ENCODE measurements at regions not wholly inside any gene's neighbourhood (a gene's known extent, or its start where the extent isn't known, plus 50 kb on each side); places are given as distances from the start of the nearest gene placed in this dataset.
A peak's percentile ranks its signal among the peaks of the same experiment; 100 is the strongest.

DNA sequence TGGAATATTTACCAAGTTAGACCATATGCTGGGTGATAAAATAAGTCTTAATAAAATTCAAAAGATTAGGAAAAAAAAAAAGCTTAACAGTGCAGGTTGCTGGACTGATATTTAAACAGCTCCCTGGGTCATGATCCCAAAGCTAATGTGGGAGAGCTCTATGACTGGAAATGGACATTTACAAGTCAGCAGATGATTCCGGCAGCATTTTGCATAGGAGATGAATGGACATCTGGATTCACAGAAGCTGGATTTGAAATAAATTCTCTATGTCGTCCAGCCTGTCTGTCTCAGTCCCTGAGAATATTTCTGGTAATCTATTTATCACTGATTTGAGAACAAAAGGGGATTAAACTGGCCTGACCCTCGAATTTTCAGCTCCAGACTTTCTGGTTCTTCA lies 52.3 kb upstream of the KLHL25 start:
- H3K27ac ChIP-seq (ENCODE audit: low read depth, low read length) = no peak overlapping the region

DNA sequence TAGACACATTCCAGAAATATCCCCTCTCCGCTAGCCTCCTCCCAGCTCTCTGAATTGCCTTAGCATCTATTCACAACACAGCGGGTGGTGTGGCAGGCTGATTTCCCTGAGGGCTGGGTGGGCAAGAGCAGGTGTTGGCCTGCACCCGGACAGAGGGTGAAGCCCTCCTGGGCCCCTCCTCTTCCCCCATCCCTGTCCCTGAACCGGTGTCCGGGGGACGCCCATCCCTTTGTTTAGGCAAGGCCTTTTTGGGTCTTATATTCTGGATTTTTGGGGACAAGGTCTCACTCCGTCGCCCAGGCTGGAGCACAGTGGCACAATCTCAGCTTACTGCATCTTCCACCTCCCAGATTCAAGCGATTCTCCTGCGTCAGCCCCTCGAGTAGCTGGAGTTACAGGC lies 55.2 kb upstream of the KLHL25 start:
- Histone ChIP-seq H3K9me3 (ENCODE audit: control insufficient read depth in 5 of 5, low read length in 5 of 5) (no peaks in the 10 kb centered on the region), H3K36me3 (ENCODE audit: control insufficient read depth in 5 of 5, insufficient read depth in 5 of 5, low read length in 5 of 5) (no peaks in the 10 kb centered on the region), H3K4me1 (ENCODE audit: control insufficient read depth in 5 of 5, insufficient read depth in 5 of 5, low read length in 5 of 5) (no peaks in the 10 kb centered on the region), H3K4me3 (ENCODE audit: low read depth in 1 of 5, low read length in 5 of 5) (no peak overlapping the region), H3K9ac (ENCODE audit: low read length in 5 of 5) (no peak overlapping the region), H3K27ac (ENCODE audit: low read depth, low read length) (no peak overlapping the region), H3K27me3 (ENCODE audit: control insufficient read depth in 5 of 5, insufficient read depth in 4 of 5, low read length in 5 of 5) (no peaks in the 10 kb centered on the region)

More for the DNA sequence above, 52.3 kb upstream of the KLHL25 start:
- H3K4me1 ChIP-seq (ENCODE audit: control insufficient read depth in 5 of 5, insufficient read depth in 5 of 5, low read length in 5 of 5) = no peaks in the 10 kb centered on the region
- no peak overlapping the region for H3K4me3 ChIP-seq (ENCODE audit: low read depth in 1 of 5, low read length in 5 of 5)
- no peaks in the 10 kb centered on the region for H3K36me3 ChIP-seq (ENCODE audit: control insufficient read depth in 5 of 5, insufficient read depth in 5 of 5, low read length in 5 of 5)
- peaks cover 0 to 5% (median 0%) of the 10 kb centered on the region in 5 donors for H3K27me3 ChIP-seq (ENCODE audit: control insufficient read depth in 5 of 5, insufficient read depth in 4 of 5, low read length in 5 of 5)
- no peak overlapping the region for H3K9ac ChIP-seq (ENCODE audit: low read length in 5 of 5)
- no peaks in the 10 kb centered on the region for H3K9me3 ChIP-seq (ENCODE audit: control insufficient read depth in 5 of 5, low read length in 5 of 5)

DNA sequence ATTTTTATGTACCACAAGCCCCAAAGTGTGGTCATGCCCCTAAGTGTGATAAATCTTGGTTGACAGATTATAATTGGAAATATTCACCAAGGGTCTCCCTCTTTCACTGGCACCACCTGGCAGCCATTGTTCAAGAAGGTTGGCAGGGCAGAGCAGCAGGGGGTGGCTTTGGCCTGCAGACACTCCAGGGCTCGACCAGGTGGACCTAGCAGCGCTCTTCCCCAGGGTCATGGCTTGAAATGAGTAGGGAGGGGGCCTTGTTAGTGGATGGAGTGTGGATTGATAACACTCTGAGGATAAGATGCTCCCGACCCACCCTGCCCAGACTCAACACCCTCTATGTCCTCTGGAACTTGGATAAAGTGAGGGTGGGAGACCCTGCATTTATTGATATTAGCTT lies 58.2 kb upstream of the KLHL25 start:
- H3K9ac ChIP-seq (ENCODE audit: low read length in 5 of 5) = no peak overlapping the region
- H3K4me1 ChIP-seq (ENCODE audit: control insufficient read depth in 5 of 5, insufficient read depth in 5 of 5, low read length in 5 of 5) = no peaks in the 10 kb centered on the region

DNA sequence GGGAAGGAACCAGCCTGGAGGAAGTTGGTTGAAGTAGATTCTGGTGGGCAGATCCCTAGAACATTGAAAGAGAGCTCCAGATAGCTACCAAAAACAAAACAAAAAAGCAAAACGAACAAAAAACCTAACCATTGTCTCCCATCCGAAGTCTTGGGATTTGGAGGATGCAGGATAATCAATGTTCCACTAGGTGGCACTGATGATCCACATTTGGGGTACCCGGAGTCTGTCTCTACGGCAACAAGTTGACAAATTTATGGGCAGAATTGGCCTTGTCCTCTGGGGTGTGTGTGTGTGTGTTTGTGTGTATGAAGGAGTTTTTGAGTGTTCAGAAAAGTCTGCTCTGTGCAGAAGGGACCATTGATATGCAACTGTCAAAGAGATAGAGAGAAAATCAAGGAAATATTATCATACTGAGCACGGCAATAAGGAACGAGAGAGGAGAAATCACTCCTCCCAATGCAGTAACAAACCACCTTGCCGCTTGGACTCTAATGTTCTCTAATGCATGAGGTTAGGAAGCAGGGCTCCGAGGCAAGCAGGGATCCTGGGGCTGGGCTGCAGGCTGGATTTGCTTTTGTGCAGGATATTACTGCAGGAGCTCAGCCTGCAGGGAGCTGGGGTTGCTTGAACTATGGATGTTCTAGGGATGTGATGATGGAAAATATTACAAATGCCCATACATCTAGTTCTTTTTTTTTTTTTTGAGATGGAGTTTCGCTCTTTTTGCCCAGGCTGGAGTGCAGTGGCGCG lies 59.8 kb upstream of the KLHL25 start:
- H3K27ac ChIP-seq (ENCODE audit: low read depth, low read length) = no peak overlapping the region
- no peaks in the 10 kb centered on the region for H3K9me3 ChIP-seq (ENCODE audit: control insufficient read depth in 5 of 5, low read length in 5 of 5)
- H3K27me3 ChIP-seq (ENCODE audit: control insufficient read depth in 5 of 5, insufficient read depth in 4 of 5, low read length in 5 of 5) = peaks cover 0 to 8% (median 6%) of the 10 kb centered on the region in 5 donors
- peaks cover 0 to 4% (median 0%) of the 10 kb centered on the region in 5 donors for H3K4me1 ChIP-seq (ENCODE audit: control insufficient read depth in 5 of 5, insufficient read depth in 5 of 5, low read length in 5 of 5)
- no peak overlapping the region for H3K4me3 ChIP-seq (ENCODE audit: low read depth in 1 of 5, low read length in 5 of 5)
- H3K9ac ChIP-seq (ENCODE audit: low read length in 5 of 5) = no peak overlapping the region
- H3K36me3 ChIP-seq (ENCODE audit: control insufficient read depth in 5 of 5, insufficient read depth in 5 of 5, low read length in 5 of 5) = no peaks in the 10 kb centered on the region

More for the DNA sequence above, 58.2 kb upstream of the KLHL25 start:
- H3K4me3 ChIP-seq (ENCODE audit: low read depth in 1 of 5, low read length in 5 of 5) = no peak overlapping the region
- no peaks in the 10 kb centered on the region for H3K9me3 ChIP-seq (ENCODE audit: control insufficient read depth in 5 of 5, low read length in 5 of 5)
- H3K36me3 ChIP-seq (ENCODE audit: control insufficient read depth in 5 of 5, insufficient read depth in 5 of 5, low read length in 5 of 5) = no peaks in the 10 kb centered on the region
- no peak overlapping the region for H3K27ac ChIP-seq (ENCODE audit: low read depth, low read length)
- peaks cover 0 to 3% (median 0%) of the 10 kb centered on the region in 5 donors for H3K27me3 ChIP-seq (ENCODE audit: control insufficient read depth in 5 of 5, insufficient read depth in 4 of 5, low read length in 5 of 5)

DNA sequence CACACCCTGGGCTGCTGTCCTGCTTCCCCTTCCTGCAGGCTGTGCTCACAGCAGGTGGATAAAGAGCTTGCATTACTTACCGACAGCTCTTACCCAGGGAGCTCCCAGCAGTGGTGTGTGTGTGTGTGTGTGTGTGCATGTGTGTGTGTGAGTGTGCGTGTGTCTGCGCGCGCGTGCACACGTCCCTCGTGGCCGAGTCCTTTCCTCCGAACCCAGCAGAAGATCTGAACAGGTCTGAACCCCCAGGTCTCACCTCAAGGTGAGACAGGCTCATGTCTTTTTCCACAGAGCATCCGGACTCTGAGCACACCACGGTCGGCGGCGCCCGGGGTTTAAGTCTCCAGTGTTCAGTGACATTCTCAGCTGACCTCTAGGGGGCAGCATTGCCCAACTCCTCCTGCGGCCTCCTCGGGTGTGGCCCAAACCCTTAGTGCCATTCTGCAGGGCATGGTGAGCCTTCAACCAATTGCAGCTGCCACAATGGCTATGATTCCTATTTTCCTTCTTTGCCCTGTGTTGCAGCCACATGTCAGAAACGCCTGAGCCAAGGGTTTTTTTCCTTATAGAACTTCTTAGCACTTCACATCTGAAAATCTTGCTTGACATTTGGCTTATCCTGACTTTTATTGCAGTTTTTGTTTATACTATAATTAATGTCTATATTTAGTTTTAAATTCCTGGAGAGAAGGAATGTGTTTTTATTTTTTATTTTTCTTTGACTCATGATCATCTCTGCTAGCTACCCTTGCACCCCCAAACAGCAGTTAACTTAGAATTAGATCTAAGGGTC lies 64.1 kb upstream of the KLHL25 start:
- Histone ChIP-seq H3K4me1 (ENCODE audit: control insufficient read depth in 5 of 5, insufficient read depth in 5 of 5, low read length in 5 of 5) (peaks cover 0 to 4% (median 0%) of the 10 kb centered on the region in 5 donors), H3K9me3 (ENCODE audit: control insufficient read depth in 5 of 5, low read length in 5 of 5) (no peaks in the 10 kb centered on the region), H3K9ac (ENCODE audit: low read length in 5 of 5) (no peak overlapping the region), H3K4me3 (ENCODE audit: low read depth in 1 of 5, low read length in 5 of 5) (peak overlapping the region in 1 of 5 donors; percentile 7), H3K27me3 (ENCODE audit: control insufficient read depth in 5 of 5, insufficient read depth in 4 of 5, low read length in 5 of 5) (peaks cover 0 to 10% (median 8%) of the 10 kb centered on the region in 5 donors), H3K27ac (ENCODE audit: low read depth, low read length) (no peak overlapping the region), H3K36me3 (ENCODE audit: control insufficient read depth in 5 of 5, insufficient read depth in 5 of 5, low read length in 5 of 5) (no peaks in the 10 kb centered on the region)

DNA sequence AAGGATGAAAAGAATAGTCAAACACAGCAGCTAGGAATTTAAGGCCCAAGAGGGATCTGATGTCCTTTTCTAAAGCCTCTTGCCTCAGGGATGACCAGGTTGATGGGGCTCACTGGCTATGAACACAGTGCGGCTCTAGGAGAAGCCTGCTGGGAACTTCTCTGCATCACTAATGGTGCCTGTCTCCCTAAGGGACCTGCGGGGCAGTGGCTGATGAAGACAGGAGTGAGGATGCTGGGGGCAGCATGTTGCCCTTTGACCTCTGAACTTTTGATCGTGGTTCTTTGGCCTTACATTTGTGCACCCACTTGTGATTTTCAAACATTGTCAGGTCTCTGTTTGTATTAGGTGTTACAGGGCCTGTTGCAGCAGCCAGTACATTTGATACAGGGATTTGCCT lies 64.9 kb upstream of the KLHL25 start:
- H3K27me3 ChIP-seq (ENCODE audit: control insufficient read depth in 5 of 5, insufficient read depth in 4 of 5, low read length in 5 of 5) = peaks cover 0 to 10% (median 8%) of the 10 kb centered on the region in 5 donors
- H3K9ac ChIP-seq (ENCODE audit: low read length in 5 of 5) = no peak overlapping the region
- no peak overlapping the region for H3K4me3 ChIP-seq (ENCODE audit: low read depth in 1 of 5, low read length in 5 of 5)
- H3K36me3 ChIP-seq (ENCODE audit: control insufficient read depth in 5 of 5, insufficient read depth in 5 of 5, low read length in 5 of 5) = no peaks in the 10 kb centered on the region
- no peaks in the 10 kb centered on the region for H3K9me3 ChIP-seq (ENCODE audit: control insufficient read depth in 5 of 5, low read length in 5 of 5)
- H3K27ac ChIP-seq (ENCODE audit: low read depth, low read length) = no peak overlapping the region
- H3K4me1 ChIP-seq (ENCODE audit: control insufficient read depth in 5 of 5, insufficient read depth in 5 of 5, low read length in 5 of 5) = peaks cover 0 to 4% (median 0%) of the 10 kb centered on the region in 5 donors

DNA sequence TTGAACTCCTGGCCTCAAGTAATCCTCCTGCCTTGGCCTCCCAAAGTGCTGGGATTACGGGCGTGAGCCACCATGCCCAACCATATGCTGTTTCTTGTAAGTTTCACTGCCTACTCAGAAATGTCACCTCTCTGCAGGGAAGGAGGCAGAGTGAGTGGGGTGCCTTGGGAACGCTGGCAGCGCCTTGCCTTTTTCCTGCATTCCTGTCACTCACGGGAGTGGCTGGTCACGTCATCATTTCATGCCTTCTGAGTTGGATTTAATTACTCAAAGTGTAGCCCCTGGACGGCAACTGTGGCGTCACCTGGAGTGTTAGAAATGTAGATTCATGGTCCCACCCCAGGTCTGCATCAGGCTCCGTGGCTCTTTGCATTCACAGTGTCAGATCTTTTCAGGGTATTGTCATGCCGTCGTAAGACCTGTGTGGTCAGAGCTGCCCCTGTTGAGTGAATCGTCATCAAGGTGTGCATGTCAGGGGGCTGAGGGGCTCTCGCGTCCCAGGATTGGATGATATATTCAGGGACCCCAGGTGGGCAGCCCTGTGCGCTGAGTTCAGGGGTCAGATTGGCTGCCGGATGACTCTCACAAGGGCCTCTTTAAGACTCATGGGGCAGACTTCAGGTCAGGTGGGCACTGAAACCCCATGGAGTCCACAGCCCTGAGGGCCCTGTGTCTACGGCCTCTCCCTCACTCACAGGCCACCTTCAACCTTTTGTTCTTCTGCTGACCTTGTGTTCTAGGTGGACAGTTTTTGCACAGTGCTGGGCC lies 65.9 kb upstream of the KLHL25 start:
- Histone ChIP-seq H3K4me3 (ENCODE audit: low read depth in 1 of 5, low read length in 5 of 5) (no peak overlapping the region), H3K27me3 (ENCODE audit: control insufficient read depth in 5 of 5, insufficient read depth in 4 of 5, low read length in 5 of 5) (peaks cover 0 to 10% (median 8%) of the 10 kb centered on the region in 5 donors), H3K9ac (ENCODE audit: low read length in 5 of 5) (no peak overlapping the region), H3K36me3 (ENCODE audit: control insufficient read depth in 5 of 5, insufficient read depth in 5 of 5, low read length in 5 of 5) (no peaks in the 10 kb centered on the region), H3K4me1 (ENCODE audit: control insufficient read depth in 5 of 5, insufficient read depth in 5 of 5, low read length in 5 of 5) (peaks cover 0 to 4% (median 0%) of the 10 kb centered on the region in 5 donors), H3K27ac (ENCODE audit: low read depth, low read length) (no peak overlapping the region), H3K9me3 (ENCODE audit: control insufficient read depth in 5 of 5, low read length in 5 of 5) (no peaks in the 10 kb centered on the region)

DNA sequence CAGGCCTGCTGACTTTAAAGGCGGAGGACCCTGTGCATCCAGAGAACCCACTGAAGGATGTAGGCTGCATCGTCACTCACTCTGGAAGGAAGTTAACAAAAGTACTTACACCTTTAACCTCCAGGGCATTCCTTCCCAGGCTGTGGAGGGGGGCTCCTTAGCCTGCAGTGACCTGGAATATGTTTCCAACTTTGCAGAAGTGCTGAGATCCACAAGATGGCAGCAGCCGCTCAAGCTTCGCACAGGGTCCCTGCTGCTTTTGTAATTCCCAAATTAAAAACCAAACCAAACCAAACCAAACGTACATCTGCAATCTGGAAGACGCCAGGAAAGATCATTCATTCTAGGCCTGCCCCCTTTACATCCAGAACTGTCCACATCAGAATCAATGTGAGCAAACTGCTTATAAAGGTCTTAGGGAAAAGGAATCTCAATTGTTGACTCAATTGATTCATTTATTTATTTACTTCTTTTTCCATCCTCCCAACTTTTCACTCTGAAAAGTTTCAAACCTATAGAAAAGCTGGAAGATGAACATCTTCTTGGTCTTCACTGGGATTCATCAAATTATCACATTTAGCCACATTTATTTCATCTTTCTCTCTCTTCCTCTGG lies 70.5 kb upstream of the KLHL25 start:
- no peaks in the 10 kb centered on the region for H3K4me1 ChIP-seq (ENCODE audit: control insufficient read depth in 5 of 5, insufficient read depth in 5 of 5, low read length in 5 of 5)
- no peak overlapping the region for H3K9ac ChIP-seq (ENCODE audit: low read length in 5 of 5)
- no peak overlapping the region for H3K27ac ChIP-seq (ENCODE audit: low read depth, low read length)
- H3K4me3 ChIP-seq (ENCODE audit: low read depth in 1 of 5, low read length in 5 of 5) = no peak overlapping the region
- H3K9me3 ChIP-seq (ENCODE audit: control insufficient read depth in 5 of 5, low read length in 5 of 5) = no peaks in the 10 kb centered on the region
- H3K27me3 ChIP-seq (ENCODE audit: control insufficient read depth in 5 of 5, insufficient read depth in 4 of 5, low read length in 5 of 5) = peaks cover 0 to 4% (median 3%) of the 10 kb centered on the region in 5 donors
- H3K36me3 ChIP-seq (ENCODE audit: control insufficient read depth in 5 of 5, insufficient read depth in 5 of 5, low read length in 5 of 5) = no peaks in the 10 kb centered on the region

DNA sequence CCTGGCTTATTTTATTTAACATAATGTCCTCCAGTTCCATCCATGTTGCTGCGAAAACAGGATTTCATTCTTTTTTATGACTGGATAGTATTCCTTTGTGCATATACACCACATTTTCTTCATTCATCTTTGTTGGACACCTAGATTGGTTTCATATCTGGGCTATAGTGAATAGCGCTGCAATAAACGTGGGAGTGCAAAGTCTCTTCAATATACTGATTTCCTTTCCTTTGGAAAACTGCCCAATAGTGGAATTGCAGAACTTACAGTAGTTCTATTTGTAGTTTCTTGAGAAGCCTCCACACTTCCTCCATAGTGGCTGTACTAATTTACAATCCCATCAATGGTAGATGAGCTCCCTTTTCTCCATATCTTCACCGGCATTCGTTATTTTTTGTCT lies 72.5 kb upstream of the KLHL25 start:
- no peak overlapping the region for H3K4me3 ChIP-seq (ENCODE audit: low read depth in 1 of 5, low read length in 5 of 5)
- no peaks in the 10 kb centered on the region for H3K4me1 ChIP-seq (ENCODE audit: control insufficient read depth in 5 of 5, insufficient read depth in 5 of 5, low read length in 5 of 5)
- peaks cover 0 to 12% (median 6%) of the 10 kb centered on the region in 5 donors for H3K27me3 ChIP-seq (ENCODE audit: control insufficient read depth in 5 of 5, insufficient read depth in 4 of 5, low read length in 5 of 5)
- no peak overlapping the region for H3K27ac ChIP-seq (ENCODE audit: low read depth, low read length)
- H3K9ac ChIP-seq (ENCODE audit: low read length in 5 of 5) = no peak overlapping the region
- no peaks in the 10 kb centered on the region for H3K9me3 ChIP-seq (ENCODE audit: control insufficient read depth in 5 of 5, low read length in 5 of 5)
- H3K36me3 ChIP-seq (ENCODE audit: control insufficient read depth in 5 of 5, insufficient read depth in 5 of 5, low read length in 5 of 5) = no peaks in the 10 kb centered on the region
